Cardiac fibroblast (primary cell): ENCODE measurements at regions not wholly inside any gene's neighbourhood (a gene's known extent, or its start where the extent isn't known, plus 50 kb on each side); places are given as distances from the start of the nearest gene placed in this dataset.
"Not testable (repeated sequence)": the region's sequence is repeated elsewhere in the genome, so short reads cannot be mapped to it uniquely, and the experiment has no call there.

ENCODE experiments used
- DNase-seq, 2 donors: peaks; one replicate each; pipeline versions ENCODE4 v3.0.0 to v3.0.0-alpha.2; 2010; ENCODE audit warnings: low read depth in 2 of 2
- H3K4me3 ChIP-seq, 2 donors: replicated peaks in 1 of 2; 1 replicate in 1 of 2; 2 replicates in 1 of 2; pipeline ENCODE4 v1.5.1; 2011; ENCODE audit warnings: low read depth in 2 of 2, low read length in 2 of 2, mild to moderate bottlenecking in 2 of 2, moderate library complexity in 1 of 2
- CTCF ChIP-seq: IDR thresholded peaks from one replicate; pipeline ENCODE4 v1.5.1; 2011; ENCODE audit warnings: low read depth, mild to moderate bottlenecking, low read length, inconsistent platforms

- no peak for DNase-seq
- no peak for TF ChIP-seq CTCF
- H3K4me3 ChIP-seq = no peak overlapping the region
Observed at GRCh38 chrX:1126738-1127137, 85.7 kb downstream of the CRLF2 start.

GRCh38 chrX:1124531-1124930 lies 87.9 kb downstream of the CRLF2 start:
- TF ChIP-seq CTCF = no peak
- no peak overlapping the region for H3K4me3 ChIP-seq
- no peak for DNase-seq

- DNase-seq, H3K4me3 ChIP-seq: not testable (repeated sequence)
Observed at GRCh38 chrX:1122851-1123250, 89.6 kb downstream of the CRLF2 start.

GRCh38 chrX:1119275-1119674 lies 93.2 kb downstream of the CRLF2 start:
- no peak for TF ChIP-seq CTCF
- no peak for DNase-seq
- no peak overlapping the region for H3K4me3 ChIP-seq

- no peak for TF ChIP-seq CTCF
- no peak for DNase-seq
- H3K4me3 ChIP-seq = no peak overlapping the region
Observed at GRCh38 chrX:1118572-1119199, 93.8 kb downstream of the CRLF2 start.

GRCh38 chrX:1115411-1115810 lies 97.0 kb downstream of the CRLF2 start:
- H3K4me3 ChIP-seq, DNase-seq: not testable (repeated sequence)

- DNase-seq = no peak
- TF ChIP-seq CTCF = no peak
- no peak overlapping the region for H3K4me3 ChIP-seq
Observed at GRCh38 chrX:1112321-1112720, 100.1 kb downstream of the CRLF2 start.

- H3K4me3 ChIP-seq = no peak overlapping the region
- no peak for TF ChIP-seq CTCF
- no peak for DNase-seq
Observed at GRCh38 chrX:1111601-1112300, 100.7 kb downstream of the CRLF2 start.
